ENCODE measurements at regions not wholly inside any gene's neighbourhood (a gene's known extent, or its start where the extent isn't known, plus 50 kb on each side); places are given as distances from the start of the nearest gene placed in this dataset.

GRCh38 chr4:166637816-166638215 is 596.5 kb downstream of the SPOCK3 start:
- TF ChIP-seq CTCF (IDR thresholded peaks at IDR 0.05; ENCODE audit: low read depth, low read length, poor library complexity, severe bottlenecking) (no peak), EZH2phosphoT487 (IDR thresholded peaks at IDR 0.05; ENCODE audit: borderline replicate concordance, low read length) (no peak)
